GM21576 (cell line): ENCODE measurements at regions not wholly inside any gene's neighbourhood (a gene's known extent, or its start where the extent isn't known, plus 50 kb on each side); places are given as distances from the start of the nearest gene placed in this dataset.
"Not testable (repeated sequence)": the region's sequence is repeated elsewhere in the genome, so short reads cannot be mapped to it uniquely, and the experiment has no call there.

ENCODE experiments used
- ATAC-seq: cut with Tn5 transposase; IDR thresholded peaks from one replicate; pipeline ENCODE4 v1.9.1; 2021; ENCODE audit warnings: mild to moderate bottlenecking, moderate library complexity; ENCODE audit not compliant: unreplicated experiment

DNA sequence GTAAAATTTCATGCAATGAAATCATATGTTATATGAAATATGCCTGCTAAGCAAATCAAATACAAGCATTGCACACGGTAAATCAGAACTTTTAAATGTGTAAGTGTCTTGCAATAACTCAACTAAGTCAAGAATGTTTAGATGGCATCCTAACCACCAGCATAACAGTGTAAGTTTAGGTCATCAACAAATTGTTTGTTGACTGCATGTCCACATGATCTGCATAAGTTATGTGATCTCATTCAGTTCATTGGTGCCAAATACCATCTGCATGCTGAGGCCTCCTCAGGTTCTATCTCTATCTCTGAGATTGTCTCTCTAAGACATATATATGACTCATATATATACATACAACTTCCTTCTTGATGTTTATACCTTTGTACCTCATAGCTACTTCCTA is 159.6 kb upstream of the STK32A start:
- ATAC-seq, result no peak

GRCh38 chr5:147080391-147080790 is 154.4 kb upstream of the STK32A start:
- no peak for ATAC-seq

GRCh38 chr5:147081311-147081764 is 153.5 kb upstream of the STK32A start:
- no peak for ATAC-seq

DNA sequence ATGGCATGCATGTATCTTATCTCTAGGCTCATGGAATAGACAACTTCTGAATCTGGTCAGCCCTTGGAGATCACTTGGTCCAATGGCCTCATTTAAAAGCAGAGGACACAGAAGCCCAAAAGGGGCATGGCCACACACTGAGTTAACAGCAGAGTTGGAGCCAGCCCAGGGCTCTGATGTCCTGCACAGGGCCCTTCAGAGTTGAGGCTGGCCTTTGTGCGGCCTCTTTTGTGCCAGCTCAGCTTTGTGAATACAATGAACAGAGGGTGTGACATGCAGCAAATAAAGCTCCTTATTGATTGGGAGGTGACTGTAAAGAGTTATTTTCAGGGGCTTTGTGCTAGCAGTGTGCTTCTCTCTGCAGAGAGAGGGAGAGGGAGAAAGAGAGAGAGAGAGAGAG is 150.1 kb upstream of the STK32A start:
- no peak for ATAC-seq

DNA sequence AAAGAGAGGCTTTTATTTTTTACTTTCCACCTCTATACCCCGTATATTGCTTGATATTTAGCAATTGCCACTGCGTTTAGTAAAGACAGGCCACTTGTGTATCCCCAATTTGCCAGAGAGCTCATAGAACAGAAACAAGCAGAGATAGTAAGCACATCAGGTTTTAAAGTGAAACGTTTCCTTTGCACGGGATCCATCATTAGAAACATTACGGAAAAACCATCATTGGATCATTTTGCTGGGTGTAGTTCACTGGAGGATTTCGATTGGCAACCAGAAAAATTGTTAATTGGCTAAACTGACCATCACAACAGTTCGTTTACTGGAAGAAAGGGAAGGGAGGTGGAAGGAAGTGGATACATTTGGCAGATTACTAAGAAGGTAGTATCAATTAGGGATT is 149.4 kb upstream of the STK32A start:
- ATAC-seq, result no peak

DNA sequence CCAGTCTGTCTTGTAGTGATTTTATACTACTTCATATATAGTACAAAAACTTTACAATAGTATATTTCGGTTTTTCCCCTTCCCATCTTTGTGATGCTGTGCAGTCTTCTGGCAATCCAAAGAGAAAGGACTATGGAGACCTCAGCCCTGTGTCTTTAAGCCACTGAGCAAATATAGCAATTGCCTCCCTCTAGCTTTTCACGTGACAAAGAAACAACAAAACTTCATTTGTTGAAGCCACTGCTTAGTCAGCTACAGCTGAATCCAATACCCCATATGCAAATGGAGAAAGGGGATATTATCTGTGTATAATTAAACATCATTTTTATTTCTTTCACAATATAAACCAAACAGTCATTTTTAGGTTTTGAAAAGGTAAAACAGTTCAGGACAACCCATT is 142.8 kb upstream of the STK32A start:
- ATAC-seq, result no peak

- no peak for ATAC-seq
Observed at GRCh38 chr5:147093138-147093537, 141.7 kb upstream of the STK32A start.

- ATAC-seq, result no peak
Observed at GRCh38 chr5:147095740-147096139, 139.1 kb upstream of the STK32A start.

- ATAC-seq, result no peak
Observed at GRCh38 chr5:147098233-147098790, 136.5 kb upstream of the STK32A start.

DNA sequence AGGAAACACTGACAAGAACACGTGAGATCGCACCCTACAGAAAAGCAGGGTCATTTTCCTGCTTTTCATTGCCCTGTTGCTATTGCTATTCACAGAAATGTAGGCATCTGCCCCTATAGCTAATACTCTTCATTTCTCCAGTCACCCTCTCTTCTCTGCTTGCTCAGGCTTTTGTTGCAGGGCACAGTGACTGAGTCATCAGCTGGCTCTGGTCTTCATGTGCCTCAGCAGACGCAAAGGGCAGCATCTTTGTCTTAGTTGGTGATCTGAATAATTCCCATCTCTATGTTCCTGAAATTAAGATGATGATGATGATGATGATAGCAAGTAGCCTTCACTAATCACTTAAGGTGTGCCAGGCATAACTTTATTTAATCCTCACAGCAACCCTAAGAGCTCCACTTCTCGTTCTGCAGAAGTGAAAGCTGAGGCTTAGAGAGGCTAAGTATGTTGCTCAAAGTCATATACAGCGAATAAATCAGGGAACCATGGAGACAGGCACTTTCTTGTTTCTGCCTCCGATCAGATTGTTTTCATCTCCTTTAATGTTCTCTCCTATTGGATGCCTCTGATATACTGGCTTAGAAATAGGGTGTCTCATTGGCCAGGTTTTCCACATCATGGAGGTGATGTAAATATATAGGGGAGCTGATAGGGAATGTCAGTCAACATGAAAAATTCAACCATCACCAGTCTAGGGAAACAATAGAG is 133.0 kb upstream of the STK32A start:
- ATAC-seq, result no peak

DNA sequence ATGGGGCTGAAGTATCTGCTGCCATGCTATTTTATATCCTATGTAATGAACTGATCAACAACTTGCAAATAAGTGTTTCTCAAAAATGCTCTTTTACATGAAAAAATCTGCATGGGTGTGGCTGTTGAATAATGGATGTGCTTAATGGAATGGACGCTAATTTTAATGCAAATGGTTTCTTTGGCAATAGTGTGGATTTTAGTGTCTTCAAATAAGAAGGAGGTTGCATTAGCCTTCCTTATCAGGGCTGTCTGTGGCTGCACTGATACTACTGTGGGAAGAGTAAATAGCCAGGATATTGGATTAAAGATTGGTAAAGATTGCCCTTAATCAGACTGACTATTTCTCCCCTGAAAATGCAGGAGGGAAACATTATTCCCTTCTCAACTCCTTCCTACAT is 121.9 kb upstream of the STK32A start:
- no peak for ATAC-seq

GRCh38 chr5:147113967-147114366 is 120.9 kb upstream of the STK32A start:
- ATAC-seq, result no peak

DNA sequence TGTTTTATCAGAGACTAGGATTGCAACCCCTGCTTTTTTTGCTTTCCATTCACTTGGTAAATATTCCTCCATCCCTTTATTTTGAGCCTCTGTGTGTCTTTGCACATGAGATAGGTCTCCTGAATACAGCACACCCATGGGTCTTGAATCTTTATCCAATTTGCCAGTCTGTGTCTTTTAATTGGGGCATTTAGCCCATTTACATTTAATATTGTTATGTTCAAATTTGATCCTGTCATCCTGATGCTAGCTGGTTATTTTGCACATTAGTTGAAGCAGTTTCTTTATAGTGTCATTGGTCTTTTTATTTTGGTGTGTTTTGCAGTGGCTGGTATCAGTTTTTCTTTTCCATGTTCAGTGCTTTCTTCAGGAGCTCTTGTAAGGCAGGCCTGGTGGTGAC is 95.1 kb upstream of the STK32A start:
- ATAC-seq, result not testable (repeated sequence)

GRCh38 chr5:147140558-147140957 is 94.3 kb upstream of the STK32A start:
- ATAC-seq, result no peak

DNA sequence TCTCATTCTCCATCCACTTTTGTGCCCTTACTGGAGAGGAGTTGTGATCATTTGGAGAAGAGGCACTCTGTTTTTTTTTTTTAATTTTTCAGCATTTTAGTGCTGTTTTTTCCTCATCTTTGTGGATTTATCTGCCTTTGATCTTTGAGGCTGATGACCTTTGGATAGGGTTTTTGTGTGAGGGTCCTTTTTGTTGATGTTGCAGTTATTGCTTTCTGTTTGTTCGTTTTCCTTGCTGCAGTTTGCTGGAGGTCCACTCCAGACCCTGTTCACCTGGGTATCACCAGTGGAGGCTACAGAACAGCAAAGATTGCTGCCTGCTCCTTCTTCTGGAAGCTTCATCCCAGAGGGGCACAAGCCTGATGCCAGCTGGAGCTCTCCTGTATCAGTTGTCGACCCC is 93.2 kb upstream of the STK32A start:
- not testable (repeated sequence) for ATAC-seq

- ATAC-seq, result no peak
Observed at GRCh38 chr5:147143215-147143614, 91.6 kb upstream of the STK32A start.

GRCh38 chr5:147145328-147145727 is 89.5 kb upstream of the STK32A start:
- no peak for ATAC-seq

DNA sequence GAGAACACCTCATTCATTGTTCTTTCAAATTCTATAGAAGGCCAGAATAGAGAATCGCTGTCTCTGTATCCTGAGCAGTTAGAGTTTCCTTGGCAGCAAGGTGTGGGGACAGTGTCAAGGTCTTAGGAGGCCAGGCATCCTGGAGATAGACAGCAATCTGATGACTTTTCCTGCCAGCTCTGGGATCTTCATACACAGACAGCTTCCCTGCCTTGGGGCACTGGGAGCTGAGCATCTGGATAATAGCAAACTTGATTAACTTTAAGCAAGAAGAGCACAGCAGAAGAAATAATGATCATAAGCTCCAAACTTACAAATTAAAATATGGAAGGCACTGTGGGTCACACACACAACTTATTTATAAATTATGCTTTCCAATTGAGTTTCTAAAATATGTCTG is 86.1 kb upstream of the STK32A start:
- ATAC-seq, result no peak

DNA sequence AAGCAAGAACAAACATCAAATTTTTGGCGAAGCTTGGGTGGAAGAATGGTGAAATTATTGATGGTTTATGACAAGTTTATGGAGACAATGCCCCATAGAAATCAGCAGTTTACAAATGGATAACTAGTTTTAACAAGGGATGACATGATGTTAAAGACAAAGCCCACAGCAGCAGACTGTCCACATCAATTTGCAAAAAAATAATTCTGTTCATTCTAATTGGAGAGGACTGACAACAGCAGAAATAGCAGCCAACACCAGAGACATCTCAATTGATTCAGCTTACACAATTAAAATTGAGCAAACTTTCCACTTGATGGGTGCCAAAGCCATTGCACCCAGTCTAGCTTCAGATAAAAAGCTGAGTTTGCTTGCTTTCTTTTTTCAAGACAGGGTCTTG is 82.7 kb upstream of the STK32A start:
- no peak for ATAC-seq

DNA sequence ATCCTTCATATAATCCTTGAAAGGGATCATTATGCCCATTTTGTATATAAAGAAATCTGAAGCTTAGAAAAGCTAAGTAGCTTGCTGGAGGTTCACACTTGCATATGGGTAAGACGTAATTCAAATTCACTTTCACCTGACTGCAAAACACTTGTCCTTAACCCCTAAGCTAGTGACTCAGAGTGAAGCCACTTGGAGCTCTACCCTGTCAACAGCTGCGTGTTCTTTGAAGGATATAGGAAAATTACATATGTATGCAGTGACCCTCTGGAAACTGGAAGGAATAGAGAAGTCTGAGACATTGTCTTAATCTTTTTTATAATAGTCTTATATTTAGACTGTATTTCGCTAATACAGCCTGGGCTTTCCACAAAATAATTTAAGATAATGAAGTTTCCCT is 80.0 kb upstream of the STK32A start:
- no peak for ATAC-seq

GRCh38 chr5:147156012-147156411 is 78.8 kb upstream of the STK32A start:
- no peak for ATAC-seq

GRCh38 chr5:147160902-147161700 is 73.7 kb upstream of the STK32A start:
- ATAC-seq, result no peak
